ENCODE measurements at regions not wholly inside any gene's neighbourhood (a gene's known extent, or its start where the extent isn't known, plus 50 kb on each side); places are given as distances from the start of the nearest gene placed in this dataset.

- TF ChIP-seq POLR2A (IDR thresholded peaks at IDR 0.05) (no peak), POLR2AphosphoS5 (IDR thresholded peaks at IDR 0.05) (peak; percentile 49), EP300 (IDR thresholded peaks at IDR 0.05) (no peak), CTCF (IDR thresholded peaks at IDR 0.05) (no peak)
- H3K27me3 ChIP-seq: no peaks in the 10 kb centered on the region
- peak overlapping the region; percentile 69 to 99 (median 86) for H3K27ac ChIP-seq
- ATAC-seq: no peak
- no peaks in the 10 kb centered on the region for H3K36me3 ChIP-seq
- no peaks in the 10 kb centered on the region for H3K9me3 ChIP-seq
- 10 to 30% methylated on average over 3 of the region's 3 CpGs for WGBS, 2 donors (ENCODE audit: low coverage in 1 of 2)
- peaks cover 0 to 54% (median 16%) of the 10 kb centered on the region in 3 donors for H3K4me1 ChIP-seq
- H3K4me3 ChIP-seq: peak overlapping the region in 1 of 2 donors; percentile 13
Observed at GRCh38 chr3:152197451-152197850, 71.3 kb upstream of the MBNL1 start.

- Histone ChIP-seq H3K36me3 (no peaks in the 10 kb centered on the region), H3K9me3 (no peaks in the 10 kb centered on the region), H3K27me3 (no peaks in the 10 kb centered on the region), H3K4me1 (peaks cover 0 to 59% (median 21%) of the 10 kb centered on the region in 3 donors), H3K4me3 (no peak overlapping the region), H3K27ac (peak overlapping the region; percentile 69 to 99 (median 86))
- TF ChIP-seq EP300 (IDR thresholded peaks at IDR 0.05) (no peak), POLR2A (IDR thresholded peaks at IDR 0.05) (no peak), POLR2AphosphoS5 (IDR thresholded peaks at IDR 0.05) (no peak), CTCF (IDR thresholded peaks at IDR 0.05) (no peak)
- ATAC-seq: no peak
- WGBS, 2 donors (ENCODE audit: low coverage in 1 of 2): 31 to 38% methylated on average over 3 of the region's 3 CpGs
Observed at GRCh38 chr3:152197937-152198336, 70.8 kb upstream of the MBNL1 start.

- Histone ChIP-seq H3K27ac (peak overlapping the region; percentile 69 to 99 (median 86)), H3K4me3 (no peak overlapping the region), H3K4me1 (peaks cover 0 to 64% (median 26%) of the 10 kb centered on the region in 3 donors), H3K9me3 (no peaks in the 10 kb centered on the region), H3K27me3 (no peaks in the 10 kb centered on the region), H3K36me3 (no peaks in the 10 kb centered on the region)
- ATAC-seq: no peak
- TF ChIP-seq EP300 (IDR thresholded peaks at IDR 0.05) (no peak), POLR2AphosphoS5 (IDR thresholded peaks at IDR 0.05) (no peak), POLR2A (IDR thresholded peaks at IDR 0.05) (no peak), CTCF (IDR thresholded peaks at IDR 0.05) (no peak)
- WGBS, 2 donors (ENCODE audit: low coverage in 1 of 2): 29 to 55% methylated on average over 1 of the region's 1 CpG
Observed at GRCh38 chr3:152198665-152199064, 70.1 kb upstream of the MBNL1 start.

- Histone ChIP-seq H3K36me3 (no peaks in the 10 kb centered on the region), H3K27ac (peak overlapping the region; percentile 69 to 99 (median 86)), H3K27me3 (no peaks in the 10 kb centered on the region), H3K4me3 (no peak overlapping the region), H3K9me3 (no peaks in the 10 kb centered on the region), H3K4me1 (peaks cover 0 to 64% (median 26%) of the 10 kb centered on the region in 3 donors)
- TF ChIP-seq POLR2A (IDR thresholded peaks at IDR 0.05) (no peak), POLR2AphosphoS5 (IDR thresholded peaks at IDR 0.05) (no peak), EP300 (IDR thresholded peaks at IDR 0.05) (no peak), CTCF (IDR thresholded peaks at IDR 0.05) (no peak)
- 56% methylated on average over 3 of the region's 3 CpGs for WGBS, 2 donors (ENCODE audit: low coverage in 1 of 2)
- no peak for ATAC-seq
Observed at GRCh38 chr3:152199102-152199840, 69.5 kb upstream of the MBNL1 start.

All from gastroesophageal sphincter (tissue), 4 donors.